EL (cell line): ENCODE measurements at regions not wholly inside any gene's neighbourhood (a gene's known extent, or its start where the extent isn't known, plus 50 kb on each side); places are given as distances from the start of the nearest gene placed in this dataset.
A peak's percentile ranks its signal among the peaks of the same experiment; 100 is the strongest.
"Not testable (repeated sequence)": the region's sequence is repeated elsewhere in the genome, so short reads cannot be mapped to it uniquely, and the experiment has no call there.

Experiments
- DNase-seq: peaks from one replicate; pipeline ENCODE4 v3.0.0-alpha.2; 2016

DNA sequence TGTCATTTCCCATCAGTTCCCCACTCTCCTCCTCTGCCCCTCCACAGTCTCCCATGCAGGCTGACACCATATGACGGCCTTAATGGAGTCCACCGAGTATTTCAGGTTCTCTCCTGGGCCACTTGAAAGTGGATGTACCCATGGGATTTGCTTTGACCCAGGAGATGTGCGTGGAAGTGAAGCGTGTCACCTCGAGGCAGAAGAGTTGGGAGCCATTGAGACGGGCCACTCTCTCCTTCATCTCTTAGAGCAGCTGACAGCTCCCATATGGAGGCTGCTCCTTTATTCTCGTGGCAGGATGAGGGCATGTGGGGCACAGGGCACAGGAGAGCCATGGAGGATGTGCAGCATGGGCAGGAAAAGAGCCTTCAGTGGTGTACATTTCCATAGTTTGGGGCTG, 144.7 kb upstream of the CRYM start:
- DNase-seq = not testable (repeated sequence)

DNA sequence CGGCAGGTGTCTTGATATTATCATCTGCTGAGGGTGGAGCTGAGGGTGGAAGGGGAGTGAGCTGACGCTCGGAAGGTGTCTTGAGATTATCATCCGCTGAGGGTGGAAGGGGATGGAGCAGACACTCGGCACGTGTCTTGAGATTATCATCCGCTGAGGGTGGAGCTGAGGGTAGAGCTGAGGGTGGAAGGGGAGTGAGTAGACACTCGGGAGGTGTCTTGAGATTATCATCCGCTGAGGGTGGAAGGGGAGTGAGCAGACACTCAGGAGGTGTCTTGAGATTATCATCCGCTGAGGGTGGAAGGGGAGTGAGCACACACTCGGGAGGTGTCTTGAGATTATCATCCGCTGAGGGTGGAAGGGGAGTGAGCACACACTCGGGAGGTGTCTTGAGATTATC, 126.6 kb upstream of the CRYM start:
- not testable (repeated sequence) for DNase-seq

DNA sequence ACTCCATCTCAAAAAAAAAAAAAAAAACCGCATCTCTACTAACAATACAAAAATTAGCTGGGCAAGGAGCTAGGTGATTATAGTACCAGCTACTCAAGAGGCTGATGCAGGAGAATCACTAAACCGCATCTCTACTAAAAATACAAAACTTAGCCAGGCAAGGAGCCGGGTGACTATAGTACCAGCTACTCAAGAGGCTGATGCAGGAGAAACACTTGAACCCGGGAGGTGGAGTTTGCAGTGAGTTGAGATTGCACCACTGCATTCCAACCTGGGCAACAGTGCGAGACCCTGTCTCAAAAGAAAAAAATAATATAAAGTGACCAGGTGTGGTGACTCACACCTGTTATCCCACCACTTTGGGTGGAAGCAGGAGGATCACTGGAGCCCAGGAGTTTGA, 119.8 kb upstream of the CRYM start:
- DNase-seq = not testable (repeated sequence)

DNA sequence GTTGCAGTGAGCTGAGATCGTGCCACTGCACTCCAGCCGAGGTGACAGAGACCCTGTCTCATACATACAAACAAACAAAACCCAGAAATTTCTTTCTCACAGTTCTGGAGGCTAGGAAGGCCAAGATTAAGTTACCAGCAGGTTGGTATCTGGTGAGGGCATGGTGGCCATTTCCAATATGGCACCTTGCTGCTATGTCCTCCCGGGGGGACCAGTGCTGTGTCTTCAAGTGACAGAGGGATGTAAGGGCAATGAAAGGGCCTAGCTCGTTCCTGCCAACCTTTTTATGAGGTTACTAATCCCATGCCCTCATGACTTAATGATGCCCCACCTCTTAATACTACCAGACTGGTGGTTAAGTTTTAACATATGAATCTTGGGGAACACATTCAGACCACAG, 118.5 kb upstream of the CRYM start:
- DNase-seq = not testable (repeated sequence)

GRCh38 chr16:21390634-21391033, 112.5 kb upstream of the CRYM start:
- DNase-seq = not testable (repeated sequence)

DNA sequence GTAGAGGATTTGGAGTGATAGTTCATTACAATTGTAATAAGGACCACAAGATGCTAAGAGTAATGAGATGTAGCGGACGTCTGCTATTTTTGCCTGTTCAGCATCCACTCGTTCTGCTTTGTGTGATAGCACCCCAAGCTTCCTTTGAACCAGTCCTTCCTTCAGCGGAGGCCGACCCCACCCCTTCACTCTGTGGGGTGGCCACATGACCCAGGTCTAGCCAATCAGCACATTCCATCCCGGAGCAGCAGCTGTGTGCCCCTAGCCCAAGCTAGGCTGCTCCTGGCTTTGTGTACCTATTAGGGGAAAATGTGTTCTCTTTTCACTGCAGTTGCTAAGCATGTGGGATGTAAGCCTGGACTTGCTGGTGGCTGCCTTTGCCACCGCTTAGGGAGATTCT, 111.8 kb upstream of the CRYM start:
- DNase-seq = not testable (repeated sequence)

- DNase-seq = not testable (repeated sequence)
These were observed 109.7 kb upstream of the CRYM start for GRCh38 chr16:21387757-21388156.

DNA sequence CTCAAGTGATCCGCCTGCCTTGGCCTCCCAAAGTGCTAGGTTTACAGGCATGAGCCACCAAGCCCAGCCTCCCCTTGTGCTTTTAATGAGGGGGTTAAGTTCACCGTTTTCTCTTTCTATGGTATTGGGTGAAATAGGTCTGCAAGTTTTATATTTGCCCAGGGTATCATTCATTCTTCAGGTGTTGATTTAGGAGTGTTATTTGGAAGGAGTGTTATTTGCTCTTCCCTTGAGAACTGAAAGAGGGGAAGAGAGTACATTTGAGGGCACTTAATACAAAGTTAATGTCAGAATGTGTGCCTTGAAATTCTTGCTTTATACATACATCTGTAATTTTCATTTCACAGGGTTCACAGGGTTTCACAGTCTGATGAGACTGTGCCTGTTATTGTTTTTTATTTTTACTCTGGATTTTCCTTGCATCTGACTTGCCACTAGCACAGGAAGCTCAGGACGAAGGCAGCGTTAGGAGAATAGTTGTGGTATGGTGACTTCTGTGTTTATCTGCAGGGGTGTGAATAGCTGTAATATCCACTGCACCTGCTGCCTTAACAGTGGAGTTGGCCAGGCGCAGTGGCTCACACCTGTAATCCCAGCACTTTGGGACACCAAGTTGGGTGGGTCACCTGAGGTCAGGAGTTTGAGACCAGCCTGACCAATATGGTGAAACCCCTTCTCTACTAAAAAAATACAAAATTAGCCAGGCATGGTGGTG, 108.3 kb upstream of the CRYM start:
- not testable (repeated sequence) for DNase-seq

DNA sequence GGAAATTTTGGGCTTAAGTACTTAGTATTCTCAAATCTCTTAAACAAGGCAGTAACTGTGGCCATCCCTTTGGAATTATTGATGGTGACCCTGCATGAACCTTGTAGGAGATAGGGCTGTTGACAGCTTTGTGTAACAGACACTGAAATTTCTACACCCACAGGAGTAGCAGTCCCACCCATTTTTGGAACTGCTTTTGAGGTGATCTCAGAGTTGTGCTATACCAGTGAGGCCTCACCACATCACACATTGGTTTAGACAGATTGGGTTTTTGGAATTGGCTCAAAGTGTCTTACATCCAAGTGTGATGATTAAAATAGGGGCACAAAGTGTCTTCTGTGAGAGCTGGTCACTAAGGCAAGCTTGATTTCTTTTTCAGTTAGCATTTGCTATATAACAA, 105.6 kb upstream of the CRYM start:
- not testable (repeated sequence) for DNase-seq

- not testable (repeated sequence) for DNase-seq
These were observed 101.6 kb upstream of the CRYM start for GRCh38 chr16:21379645-21380044.

DNA sequence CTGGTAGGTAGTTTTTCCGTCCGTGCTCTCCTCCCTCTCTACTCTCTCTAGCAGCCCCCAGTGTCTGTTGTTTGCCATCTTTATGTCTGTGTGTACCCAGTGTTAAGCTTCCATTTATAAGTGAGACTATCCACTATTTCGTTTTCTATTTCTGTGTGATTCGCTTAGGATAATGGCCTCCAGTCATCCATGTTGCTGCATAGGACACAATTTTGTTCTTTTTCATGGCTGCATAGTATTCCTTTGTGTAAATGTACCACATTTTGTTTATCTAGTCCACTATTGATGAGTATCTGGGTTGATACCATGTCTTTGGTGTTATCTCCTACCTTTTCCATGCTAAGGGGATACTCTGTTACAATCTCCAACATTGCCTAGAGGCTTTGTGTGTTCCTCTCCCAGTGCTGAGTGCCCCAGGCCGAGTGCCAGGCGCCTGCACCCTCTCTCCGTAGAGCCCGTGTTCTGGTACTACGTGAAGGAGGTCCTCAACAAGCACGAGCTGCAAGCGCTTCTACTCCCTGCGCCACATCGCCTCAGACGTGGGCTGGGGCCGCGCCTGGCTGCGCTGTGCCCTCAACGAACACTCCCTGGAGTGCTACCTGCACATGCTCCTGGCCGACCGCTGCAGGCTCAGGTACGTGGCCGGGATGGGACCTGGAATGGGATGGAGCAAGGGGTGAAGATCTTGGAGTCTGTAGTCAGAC, 98.3 kb upstream of the CRYM start:
- DNase-seq = not testable (repeated sequence)

DNA sequence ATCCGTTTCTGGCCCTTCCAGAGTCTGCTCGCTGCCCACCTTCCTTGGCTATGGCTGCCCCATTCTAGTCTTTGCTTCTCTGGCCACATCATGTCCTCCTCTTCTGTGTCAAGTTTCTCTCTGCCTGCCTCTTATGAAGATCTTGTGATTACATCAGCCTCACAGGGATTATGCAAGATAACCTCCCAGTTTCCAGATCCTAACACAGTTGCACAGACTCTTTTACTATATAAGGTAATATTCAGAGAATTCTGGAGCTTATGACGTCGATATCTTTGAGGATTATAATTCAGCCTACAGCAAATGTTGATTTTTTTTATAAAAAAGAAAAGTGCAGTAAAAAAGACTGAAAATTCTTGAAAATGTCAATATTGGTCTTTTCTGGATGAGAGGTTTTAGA, 97.2 kb upstream of the CRYM start:
- DNase-seq = not testable (repeated sequence)

DNA sequence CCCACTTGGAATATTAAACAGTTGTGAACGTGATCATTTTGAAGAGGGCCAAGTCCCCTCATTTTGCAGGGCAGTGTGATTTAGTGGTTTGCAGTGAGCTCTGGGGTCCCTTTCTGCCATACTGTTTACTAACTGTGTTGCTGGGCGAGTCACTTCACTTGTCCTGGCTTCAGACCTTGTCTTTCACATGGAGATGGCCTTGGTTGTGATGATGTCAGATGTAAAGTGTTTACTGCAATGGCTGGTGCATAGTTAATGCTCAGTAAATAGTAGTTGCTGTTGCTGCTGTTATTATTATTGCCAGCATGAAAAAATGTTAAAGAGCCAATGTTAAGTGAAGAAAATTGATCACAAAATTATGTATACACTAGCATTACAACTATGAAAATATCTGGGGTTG, 95.4 kb upstream of the CRYM start:
- not testable (repeated sequence) for DNase-seq

- not testable (repeated sequence) for DNase-seq
These were observed 94.8 kb upstream of the CRYM start for GRCh38 chr16:21372862-21373261.

- not testable (repeated sequence) for DNase-seq
These were observed 94.2 kb upstream of the CRYM start for GRCh38 chr16:21372162-21372835.

DNA sequence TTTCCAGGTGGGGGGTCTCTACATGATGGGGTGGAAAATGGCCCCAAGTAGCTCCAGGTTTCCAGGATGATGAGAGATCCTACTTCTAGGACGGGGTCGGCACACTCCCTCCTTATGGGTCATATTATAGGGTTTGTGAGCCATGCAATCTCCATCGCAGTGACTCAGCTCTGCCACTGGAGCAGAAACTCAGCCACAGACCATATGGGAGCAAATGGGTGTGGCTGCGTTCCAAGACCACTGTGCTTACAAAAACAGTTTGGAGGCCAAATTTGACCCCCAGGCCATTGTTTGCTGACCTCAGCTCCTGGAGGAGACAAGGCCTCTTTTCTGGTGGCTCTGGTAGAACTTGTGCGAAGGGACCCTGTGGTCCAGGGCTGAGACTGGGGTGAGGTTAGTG, 92.7 kb upstream of the CRYM start:
- DNase-seq = peak; percentile 70

- not testable (repeated sequence) for DNase-seq
These were observed 91.2 kb upstream of the CRYM start for GRCh38 chr16:21368973-21369942.

DNA sequence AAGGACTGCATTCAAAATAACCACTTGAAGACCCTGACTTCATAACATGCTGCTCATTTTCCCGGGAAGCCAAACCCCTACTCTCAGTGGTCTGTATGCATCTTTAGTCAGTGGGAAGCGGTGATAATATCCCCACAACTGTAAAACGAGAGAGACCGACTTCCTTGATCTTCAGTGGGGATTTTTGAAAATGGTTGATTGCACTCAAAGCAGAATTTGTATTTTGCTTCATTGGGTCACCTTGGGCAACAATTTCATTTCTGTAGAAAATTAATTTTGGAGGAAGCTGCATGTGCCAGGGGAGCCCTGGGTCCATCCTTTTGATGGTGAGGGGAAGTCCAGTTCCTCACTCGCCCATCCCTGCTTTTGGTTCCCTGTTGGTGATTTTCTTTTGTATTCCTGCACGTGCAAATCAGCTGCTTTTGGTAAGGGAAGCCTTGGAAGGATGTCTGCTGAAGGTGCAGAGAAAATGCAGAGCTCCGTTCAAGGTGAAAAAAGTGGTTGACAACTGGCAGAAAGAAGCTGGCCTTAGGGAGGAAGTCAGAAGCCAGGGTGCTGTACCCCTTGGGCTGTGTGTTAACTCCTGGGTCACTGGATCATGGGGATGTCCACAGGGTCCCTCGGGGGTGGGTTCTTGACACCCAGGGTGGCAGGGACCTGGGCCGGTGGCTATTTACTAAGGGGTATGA, 89.8 kb upstream of the CRYM start:
- not testable (repeated sequence) for DNase-seq

DNA sequence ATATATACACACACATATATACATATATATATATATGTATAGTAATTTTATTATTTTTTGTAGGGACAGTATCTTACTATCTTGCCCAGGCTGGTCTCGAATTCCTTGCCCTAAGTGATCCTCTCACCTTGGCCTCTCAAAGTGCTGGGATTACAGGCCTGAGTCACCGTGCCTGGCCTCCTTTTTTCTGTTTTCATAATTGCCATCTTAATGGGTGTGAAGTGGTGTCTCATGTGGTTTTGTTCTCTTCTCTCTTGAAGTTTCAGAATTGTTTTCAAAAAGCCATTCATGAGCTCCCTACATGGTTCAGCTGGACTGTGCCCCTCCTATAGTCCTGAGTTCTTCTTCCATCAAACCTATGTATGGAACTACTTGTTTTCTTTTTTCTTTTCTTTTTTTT, 88.9 kb upstream of the CRYM start:
- not testable (repeated sequence) for DNase-seq

GRCh38 chr16:21365541-21365940, 87.5 kb upstream of the CRYM start:
- not testable (repeated sequence) for DNase-seq

DNA sequence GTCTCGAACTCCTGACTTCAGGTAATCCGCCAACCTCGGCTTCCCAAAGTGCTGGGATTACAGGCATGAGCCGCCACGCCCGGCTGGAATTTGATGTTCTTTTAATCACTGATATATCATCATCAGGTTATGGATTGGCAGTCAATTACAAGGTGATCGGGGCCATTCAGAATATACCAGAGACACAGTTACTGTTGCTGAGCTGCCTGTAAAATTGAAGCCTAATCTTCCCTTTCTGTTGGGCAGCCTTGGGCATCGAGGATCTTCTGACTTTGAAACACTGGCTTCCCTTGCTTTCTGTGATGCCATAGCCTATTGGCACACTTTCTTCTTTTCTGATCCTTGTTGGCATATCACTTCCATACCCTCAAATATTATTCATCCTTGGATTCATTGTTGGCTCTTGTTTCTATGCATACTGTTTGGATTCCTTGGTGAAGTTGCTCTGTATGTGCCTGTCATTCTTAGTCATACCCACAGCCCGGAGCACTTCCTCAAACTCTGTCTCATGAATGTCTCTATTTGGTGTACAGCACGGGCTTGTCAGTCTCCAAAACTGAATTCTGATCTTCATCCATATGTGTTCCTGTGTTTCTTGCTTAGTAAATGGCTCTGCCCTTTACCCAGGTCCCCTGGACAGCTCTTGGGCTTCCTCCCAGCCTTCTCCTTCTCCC, 85.6 kb upstream of the CRYM start:
- DNase-seq = peak; percentile 73
